HG03280 (cell line): ENCODE measurements at regions not wholly inside any gene's neighbourhood (a gene's known extent, or its start where the extent isn't known, plus 50 kb on each side); places are given as distances from the start of the nearest gene placed in this dataset.

ENCODE experiments used
- ATAC-seq: cut with Tn5 transposase; IDR thresholded peaks from one replicate; pipeline ENCODE4 v1.9.1; 2021; ENCODE audit warnings: mild to moderate bottlenecking, moderate library complexity; ENCODE audit not compliant: unreplicated experiment

DNA sequence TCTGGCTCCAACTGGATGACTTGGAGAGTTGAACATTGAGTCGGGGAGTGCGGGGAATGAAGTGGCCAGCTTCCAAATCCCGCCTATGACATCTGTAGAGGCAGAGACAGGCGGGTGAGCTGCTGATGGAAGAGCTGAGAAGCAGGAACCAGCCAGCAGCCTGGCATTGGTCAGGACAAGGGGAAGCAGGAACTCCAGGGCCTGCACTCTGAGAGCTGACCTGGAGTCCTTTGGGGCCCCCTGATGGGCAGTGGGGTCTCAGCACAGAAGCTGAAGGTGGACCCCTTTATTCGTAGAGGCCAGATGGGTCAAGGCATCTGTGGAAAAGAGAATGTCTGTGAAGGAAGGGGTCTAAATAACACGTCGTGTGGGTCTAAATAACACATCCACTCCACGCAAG lies 57.0 kb downstream of the SEC61G start:
- no peak for ATAC-seq

DNA sequence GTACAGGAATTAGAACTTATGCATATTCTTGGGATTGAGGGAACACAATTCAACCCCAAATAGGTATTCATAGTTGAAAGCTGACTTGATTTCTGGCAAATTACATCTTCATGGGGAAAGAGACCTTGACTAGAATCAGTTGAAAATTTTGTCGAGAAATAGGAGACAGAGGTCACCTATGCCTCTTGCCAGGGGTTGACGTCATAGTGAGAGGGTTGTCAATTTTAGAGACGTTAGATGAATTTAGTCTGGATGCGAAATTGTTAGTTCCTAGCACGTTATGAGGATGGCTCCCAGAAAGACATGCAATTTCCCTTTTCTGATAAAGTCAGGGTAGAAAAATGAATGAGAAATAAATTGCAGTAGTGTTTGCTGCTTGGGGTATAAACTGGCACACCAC lies 59.3 kb downstream of the SEC61G start:
- no peak for ATAC-seq

DNA sequence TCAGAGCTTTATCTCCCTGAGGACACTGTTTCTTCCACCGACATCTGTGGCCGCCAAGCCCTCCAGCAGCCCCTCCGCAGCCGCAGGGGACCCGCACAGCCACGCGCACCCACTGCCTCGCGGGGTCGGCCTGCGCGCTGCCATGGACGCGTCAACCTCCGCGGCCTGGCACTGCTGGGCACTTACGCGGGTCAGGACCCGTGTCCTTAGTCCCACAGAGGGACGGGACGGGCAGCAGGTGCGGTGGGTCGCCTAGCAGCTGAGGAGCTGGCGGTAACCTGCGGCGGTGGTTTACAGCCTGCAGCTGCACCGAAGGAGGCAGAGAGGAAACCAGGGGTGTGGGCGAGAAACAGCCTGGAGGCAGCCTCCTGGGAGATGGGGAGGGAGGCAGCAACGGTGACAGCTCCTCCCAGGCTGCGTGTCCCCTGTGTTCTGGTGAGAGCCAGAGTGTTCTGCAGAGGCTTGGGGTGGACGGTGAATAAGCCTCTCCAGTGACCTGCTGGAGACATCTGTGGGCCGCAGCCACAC lies 61.3 kb downstream of the SEC61G start:
- ATAC-seq, result no peak

DNA sequence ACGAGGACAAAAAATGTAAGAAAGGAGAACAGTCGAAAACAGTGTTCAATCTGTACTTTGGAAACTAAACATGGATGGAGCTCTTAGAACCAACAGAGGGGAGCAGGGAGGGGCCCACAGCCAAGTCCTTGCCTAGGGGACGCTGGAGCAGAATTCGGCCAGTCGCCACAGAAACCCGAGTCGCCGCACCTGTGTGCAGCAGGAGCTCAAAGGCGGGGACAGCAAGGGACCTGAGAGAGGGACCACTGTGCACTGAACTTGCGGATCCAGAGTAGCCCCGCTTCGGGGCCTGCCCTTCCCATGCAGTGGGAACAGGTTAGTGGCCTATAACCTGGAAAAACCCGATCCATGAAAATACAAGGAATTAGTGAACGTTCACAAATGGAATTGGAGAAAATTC lies 68.1 kb downstream of the SEC61G start:
- no peak for ATAC-seq

DNA sequence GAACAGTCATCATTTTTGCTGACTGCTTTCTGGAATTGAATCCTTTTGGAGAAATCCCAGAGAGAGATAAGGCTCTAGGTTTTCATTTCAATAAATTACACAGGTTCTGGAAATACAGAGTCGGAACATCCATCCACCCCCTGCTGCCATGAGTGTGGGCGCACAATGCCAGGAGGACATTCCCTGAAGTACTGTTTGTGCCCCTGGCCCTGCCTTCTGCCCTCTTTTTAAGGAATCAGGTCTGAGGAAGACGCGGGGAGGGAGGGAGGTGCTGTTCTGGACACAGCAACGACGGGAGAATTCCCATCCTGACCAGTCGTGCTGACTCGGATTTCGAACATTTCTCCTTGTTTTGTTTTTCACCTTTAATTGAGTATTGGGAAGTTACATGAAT lies 69.0 kb downstream of the SEC61G start:
- ATAC-seq, result no peak

DNA sequence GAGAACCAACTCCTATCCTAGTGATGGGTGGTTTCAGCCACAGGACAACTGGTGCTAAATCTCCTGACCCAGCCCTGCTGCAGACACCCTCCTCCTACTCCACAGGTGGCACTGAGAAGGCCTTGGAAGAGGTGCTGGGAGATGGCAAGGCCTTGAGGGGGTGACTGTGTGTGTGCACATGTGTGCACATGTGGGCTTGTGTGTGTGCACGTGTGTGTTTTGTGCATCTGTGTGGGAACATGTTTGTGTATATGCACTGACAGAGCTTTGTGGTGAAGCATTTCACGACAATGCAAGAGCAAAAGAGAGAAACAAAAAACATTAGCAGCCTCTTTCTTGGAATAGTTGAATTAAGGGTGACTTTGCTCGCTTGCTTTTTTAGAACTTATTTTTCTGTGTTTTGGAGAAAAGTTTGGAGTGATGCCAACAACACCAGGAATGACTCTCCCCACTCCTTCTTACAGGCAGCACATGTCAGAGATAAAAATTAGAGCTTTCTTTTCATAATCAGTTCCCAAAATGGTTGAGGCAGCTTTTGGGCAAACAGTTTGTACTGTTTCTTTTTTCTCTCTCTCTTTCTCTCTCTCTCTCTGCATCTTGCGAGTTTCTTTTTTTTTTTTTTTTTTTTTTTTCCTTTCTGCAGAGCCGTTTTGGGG lies 69.5 kb downstream of the SEC61G start:
- no peak for ATAC-seq

DNA sequence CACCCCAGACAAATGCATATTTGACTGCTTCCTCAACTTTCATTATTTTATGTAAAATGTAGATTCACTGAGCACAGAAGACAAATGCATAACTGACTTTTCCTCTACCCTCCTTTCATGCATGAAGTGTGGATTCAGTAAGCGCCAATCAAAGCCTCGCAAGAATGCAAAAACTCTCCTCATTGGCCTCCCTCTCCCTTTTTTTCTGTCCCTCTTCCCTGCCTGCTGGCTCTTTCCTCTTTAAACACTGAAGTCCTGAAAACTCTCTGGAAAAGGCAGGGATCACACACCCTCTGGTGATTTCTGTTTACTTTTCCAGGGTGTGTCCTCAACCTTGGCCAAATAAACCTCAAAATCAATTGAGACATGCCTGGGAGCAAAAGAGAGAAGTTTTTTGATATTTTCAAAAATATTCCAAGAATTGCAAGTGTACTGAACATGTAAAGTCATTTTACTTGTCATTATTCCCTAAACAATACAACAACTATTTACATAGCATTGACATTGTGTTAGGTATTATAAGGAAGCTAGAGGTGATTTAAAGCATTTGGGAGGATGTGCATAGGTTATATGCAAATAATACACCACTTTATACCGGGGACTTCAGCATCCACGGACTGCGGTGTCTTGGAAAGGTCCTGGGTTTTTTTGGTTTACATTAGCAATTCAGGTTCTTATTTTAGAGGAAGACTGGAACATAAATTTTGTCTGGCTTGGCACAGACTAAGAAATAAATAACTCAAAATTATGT lies 71.4 kb downstream of the SEC61G start:
- no peak for ATAC-seq

DNA sequence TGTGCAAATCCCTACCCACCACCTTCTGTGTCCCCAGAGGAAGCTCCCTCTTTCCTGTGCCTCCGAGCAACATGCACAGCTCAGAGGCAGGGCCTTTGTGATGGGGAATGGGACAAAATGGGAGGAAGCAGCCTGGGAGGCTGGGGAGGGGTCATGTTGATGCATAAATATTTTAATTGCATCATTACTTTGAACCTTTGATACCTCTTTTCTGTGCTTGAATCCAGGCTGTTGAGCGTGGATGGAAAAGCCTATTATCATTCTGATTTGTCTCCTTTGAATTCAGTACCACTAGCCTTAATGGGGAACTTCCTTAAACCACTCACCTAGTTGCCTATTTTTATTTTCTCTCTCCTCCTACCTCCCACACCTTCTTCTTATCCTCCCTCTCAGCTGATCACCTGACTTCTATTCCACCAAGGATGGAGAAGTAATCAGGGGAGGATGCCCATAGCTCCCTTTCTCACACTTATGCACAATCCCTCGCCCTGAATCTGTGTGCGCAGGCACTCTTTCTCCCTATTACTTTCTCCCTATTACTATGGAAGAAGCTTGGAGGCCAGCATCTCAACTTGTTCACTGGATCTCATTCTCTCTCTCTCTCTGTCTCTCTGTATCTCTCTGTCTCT lies 78.5 kb downstream of the SEC61G start:
- ATAC-seq, result no peak

DNA sequence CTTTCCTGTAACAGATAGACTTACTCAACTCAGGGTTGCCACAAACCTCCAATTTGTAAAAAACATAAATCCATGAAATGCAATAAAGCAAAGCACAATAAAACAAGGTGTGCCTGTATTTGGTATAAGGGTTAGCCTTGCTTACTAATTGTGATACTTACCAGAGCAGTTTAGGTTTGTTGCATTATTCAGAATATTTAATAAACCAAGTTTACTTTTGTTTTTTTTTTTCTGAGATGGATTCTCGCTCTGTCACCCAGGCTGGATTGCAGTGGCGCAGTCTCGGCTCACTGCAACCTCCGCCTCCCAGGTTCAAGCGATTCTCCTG lies 79.6 kb downstream of the SEC61G start:
- ATAC-seq, result no peak

DNA sequence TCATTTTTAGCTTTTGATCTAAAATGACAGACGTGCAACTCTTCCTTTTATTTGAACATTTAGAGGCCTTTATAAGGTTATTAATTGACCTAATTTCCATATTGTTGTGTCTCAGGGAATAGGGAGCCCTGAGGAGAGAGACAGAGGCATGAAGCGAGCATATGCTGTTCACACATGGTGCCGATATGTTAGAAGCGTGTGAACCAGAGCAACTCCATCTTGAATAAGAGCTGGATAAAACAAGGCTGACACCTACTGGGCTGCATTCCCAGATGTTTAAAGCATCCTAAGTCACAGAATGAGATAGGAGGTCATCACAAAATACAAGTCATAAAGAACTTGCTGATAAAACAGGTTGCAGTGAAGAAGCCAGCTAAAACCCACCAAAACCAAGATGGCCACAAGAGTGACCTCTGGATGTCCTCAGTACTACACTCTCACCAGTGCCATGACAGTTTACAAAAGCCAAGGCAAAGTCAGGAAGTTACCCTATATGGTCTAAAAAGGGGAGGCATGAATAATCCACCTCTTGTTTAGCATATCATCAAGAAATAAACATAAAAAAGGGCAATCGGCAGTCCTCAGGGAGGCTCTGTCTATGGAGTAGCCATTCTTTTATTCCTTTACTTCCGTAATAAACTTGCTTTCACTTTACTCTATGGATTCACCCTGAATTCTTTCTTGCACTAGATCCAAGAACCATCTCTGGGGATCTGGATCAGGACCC lies 80.1 kb downstream of the SEC61G start:
- ATAC-seq, result no peak

DNA sequence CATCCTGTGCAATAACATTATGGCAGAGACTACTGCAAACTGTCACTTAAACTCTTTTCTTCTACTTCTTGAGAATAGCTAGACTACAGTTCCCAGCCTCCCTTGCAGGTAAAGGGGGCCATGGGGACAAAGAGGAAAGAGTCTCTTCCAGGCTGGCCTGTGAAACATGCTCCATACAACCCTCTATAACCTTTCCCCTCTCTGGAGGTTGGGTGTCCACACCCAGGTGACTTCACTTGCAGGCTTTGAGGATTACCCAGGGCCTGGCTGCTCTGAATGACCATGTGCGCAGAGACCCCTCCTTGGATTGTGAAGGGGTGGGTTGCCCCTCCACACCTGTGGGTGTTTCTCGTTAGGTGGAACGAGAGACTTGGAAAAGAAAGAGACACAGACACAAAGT lies 84.1 kb downstream of the SEC61G start:
- no peak for ATAC-seq

DNA sequence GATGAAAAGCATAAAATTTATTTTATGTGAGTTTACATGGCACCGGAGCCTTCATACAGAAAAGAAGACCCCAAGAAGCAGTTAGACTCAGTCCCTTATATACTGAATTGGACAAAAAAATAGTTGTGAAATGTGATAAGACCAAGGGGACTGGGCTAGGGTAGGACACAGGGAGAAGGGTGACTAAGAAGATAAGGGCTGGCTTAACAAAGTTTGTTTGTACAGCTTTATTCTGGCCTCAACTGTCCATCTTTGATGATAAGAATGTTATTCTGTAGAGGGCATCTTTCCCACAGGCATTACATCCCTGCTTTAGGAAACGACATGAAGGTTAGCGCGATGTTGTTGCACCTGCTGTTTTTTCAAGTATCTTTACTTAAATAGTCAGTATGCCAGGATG lies 86.5 kb downstream of the SEC61G start:
- no peak for ATAC-seq

DNA sequence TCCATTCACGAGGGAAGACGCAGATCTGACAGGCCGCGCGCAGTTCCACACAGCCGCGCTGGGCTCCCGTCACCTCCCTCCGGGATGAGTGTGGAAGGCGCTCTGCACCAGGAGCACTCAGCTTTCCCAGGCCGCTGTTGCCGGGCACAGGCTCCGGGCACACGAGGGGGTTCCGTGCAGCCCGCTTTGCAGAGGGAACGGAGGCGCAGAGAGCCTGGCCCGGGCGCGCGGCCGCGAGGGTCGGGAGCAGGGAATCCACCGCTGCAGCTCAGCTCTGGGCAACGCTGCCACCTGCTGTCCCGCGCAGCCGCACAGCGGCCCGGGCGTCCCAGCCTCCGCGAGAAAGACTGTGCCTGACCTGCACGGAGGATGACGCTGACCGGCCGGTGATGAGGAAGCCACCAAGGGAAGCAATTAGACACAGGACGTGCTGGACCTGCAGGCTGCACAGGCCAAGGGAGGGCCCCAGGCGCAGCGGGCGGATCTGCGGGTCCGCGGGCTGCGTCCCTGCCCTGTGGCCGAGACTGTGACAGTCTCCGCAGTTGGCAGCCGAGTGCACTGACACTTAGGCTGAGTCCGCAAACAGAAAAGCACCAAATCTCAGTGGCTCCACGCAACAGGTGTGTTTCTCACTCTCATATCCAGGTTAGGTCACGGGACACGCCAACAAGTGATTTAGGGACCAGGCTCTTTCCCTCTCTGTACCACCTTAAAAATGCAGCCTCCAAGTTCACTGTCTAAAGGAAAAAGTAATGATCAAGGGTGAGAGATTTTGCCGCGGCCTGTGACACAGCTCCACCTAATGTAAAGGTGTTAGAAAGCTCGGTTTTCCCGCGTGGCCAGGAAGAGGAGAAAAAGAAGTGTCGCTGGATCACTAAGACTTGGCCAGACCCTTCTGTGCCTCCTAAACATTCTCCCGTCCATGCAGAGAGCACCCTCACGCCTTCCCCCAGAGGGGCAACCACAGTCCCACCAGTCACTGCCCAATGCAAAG lies 94.5 kb downstream of the SEC61G start:
- peak; percentile 67 for ATAC-seq

DNA sequence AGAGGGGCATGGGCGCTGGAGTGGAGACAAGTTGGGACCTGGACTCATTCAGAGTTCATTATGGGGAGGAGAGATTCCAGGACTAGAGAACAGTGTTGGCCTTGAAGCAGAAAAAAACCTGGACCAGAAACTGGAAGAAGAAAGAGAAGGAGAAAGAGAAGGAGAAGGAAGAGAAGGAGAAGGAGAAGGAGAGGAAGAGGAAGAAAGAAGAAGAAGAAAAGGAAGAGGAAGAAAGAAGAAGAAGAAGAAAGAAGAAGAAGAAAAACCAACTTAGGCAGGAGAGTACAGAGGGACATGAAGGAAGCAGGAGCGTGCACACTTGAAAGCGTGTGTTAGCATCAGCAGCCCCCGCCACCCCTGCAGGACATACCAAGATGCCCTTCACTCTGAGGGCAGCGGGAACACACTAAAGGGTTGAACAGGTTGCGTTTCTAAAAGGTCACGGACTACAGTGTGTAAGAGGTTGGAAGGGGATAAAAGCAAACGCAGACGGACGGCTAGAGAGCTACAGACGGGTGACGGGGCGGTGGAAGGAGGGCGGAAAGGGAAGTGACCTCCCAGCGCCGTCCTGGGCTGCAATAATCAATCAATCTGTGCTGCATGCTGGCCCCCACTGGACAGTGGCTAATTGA lies 95.3 kb downstream of the SEC61G start:
- ATAC-seq, result no peak

DNA sequence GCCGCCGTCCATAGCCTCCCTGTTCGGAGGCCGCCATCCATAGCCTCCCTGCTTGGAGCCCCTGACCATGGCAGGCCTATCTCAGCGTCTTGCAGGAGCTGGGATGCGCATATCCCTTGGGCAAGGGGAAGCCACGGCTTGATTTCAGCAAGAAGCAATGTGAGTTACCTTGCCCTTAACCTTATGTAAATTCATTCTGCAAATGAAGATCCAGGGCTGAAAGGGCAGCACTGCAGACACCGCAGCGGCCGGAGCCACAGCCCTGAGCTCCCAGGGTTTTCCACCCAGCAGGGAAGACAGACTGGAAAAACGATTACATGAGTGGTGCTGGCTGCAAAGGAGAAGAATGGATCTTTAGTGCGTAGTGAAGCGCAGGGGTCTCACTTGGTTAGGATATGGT lies 95.8 kb downstream of the SEC61G start:
- no peak for ATAC-seq

DNA sequence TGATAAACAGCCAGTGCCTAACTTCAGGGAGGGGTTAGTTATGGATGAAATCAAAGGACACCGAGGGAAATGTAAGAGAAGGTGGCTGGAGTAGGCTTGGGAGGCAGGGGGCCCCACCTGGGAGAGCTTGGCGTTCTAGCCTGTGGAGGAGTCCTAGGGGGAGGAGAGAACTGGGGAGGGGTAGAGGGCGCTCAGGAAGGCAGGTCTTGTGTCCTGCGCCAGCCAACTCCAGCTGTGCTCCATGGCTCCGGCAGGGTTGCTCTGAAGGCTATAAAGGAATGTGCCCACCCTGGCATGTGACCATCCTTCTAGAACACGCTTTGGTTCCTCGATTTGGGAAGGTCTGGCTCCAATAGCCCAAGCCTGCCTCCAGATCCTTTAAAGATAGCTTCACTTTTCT lies 96.3 kb downstream of the SEC61G start:
- no peak for ATAC-seq

DNA sequence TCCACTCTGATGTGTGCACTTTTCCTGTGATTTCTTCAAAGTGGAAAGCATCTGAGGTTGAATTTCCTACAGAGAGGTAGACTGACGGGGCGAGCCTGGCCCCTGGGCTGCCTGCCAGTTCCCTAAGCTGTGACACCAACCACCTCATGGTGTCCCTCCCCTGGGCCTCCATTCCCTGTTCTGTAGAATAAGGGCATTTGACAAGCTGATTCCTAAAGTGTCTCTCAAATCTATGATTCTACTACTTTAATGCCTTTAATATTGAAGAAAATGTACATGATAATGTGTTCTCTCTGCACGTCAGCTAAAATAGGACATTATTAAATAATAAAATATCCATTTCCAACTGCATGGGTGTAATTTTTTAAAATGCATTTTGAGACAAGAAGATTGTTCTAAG lies 105.1 kb downstream of the SEC61G start:
- no peak for ATAC-seq

DNA sequence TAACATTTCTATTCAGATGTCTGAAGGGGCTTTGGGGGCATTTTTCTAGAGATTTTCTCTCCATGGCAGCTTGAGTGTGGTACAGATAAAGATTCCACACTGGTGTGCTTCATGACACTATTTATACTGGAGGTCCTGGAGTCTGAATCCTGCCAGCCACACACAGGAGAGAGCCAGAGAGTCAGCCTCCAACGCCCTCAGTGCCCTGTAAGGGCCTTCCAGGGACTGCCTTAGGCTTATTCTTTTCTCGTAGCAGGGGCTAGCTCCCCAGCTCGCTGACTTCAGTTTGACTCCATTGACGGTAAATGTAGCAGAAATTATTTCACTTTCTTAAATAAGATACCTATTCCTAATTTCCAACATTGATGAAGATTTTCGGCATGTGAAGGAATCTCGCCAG lies 100.9 kb downstream of the VSTM2A start:
- no peak for ATAC-seq

DNA sequence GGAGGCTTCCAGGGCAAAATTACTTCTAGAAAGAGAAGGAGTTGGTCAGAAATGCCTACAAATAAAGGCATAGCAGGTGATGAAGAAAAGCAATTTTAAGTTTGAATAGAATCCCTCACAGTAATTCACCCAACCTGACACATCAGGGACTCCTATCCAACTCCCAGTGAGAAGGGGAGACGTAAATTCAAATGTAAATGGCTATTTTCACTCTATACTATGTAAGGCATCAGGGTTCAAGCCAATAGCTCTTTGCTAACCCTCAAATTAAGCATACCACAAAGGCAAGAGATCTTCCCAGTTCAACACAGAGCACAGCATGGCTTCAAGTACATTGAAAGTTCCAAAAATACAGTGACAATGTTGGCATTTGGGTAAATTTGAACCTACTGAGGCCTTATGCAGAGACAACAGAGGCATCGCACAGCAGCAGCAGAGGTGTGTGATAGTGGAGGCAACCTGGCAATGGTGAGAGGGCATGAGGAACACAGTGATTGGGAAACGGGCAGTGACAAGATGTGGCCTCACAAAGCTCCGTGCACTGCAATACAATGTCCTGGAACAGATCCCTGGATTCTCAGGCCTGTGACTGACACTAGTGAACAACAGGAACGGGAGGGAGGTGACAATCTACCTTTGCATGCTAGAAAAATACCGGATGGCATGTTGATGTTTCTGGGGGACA lies 95.7 kb downstream of the VSTM2A start:
- ATAC-seq, result no peak
